HG02623 (cell line): ENCODE measurements at regions not wholly inside any gene's neighbourhood (a gene's known extent, or its start where the extent isn't known, plus 50 kb on each side); places are given as distances from the start of the nearest gene placed in this dataset.
"Not testable (repeated sequence)": the region's sequence is repeated elsewhere in the genome, so short reads cannot be mapped to it uniquely, and the experiment has no call there.

Experiments
- ATAC-seq: cut with Tn5 transposase; IDR thresholded peaks from one replicate; pipeline ENCODE4 v1.9.1; 2021; ENCODE audit warnings: moderate library complexity; ENCODE audit not compliant: unreplicated experiment

- ATAC-seq, result not testable (repeated sequence)
These were observed 318.5 kb downstream of the BCL2L11 start for GRCh38 chr2:111439237-111439636.

DNA sequence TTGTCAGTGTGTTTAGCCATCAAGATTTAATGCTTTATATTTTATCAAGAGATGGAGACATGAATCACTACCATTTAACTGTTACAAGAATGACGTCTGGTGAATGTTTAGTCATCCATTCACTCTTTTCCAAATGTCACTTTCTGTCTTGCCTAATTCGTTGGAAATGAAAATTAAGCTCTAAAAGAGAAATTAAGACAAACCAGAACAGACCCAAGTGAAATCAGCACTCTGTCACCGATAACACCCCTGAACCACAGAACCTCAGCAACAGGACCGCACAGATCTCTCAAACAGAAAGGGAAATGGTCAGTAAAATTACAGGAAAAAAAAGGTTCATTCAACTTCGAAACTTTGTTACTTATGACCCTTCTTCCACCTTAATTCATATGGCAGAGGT, 320.9 kb downstream of the BCL2L11 start:
- not testable (repeated sequence) for ATAC-seq

DNA sequence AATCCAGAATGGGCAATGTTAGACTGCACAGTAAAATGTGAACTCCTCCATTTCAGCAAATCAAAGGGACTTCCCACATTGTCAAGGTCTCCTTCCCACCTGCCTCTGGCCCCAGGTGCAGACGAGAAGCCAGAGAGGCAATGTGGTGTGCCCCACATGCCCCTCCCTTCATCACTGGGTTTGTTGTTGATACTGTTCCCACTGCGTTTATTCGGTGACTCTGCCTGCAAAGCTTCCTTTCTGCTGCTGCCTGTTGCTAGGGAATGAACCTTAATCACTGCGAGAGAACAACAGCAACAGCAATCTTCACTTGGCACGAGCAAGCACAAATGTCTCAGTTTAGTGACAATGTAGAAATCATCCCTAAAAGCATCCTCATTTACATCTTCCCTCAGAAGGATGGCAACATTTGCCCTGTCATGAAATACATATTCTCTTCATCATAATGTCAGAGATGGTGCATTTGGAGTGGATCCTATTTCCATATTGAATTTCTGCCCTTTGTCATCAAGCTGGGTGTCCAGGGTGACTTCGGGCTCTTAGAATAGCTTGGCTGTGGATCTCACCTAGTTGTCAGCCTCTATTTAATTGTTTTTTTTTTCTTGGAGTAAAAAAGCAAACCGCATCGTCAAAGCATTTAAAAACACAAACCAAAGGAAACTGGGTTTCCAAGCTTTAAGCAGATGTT, 322.2 kb downstream of the BCL2L11 start:
- ATAC-seq, result not testable (repeated sequence)

DNA sequence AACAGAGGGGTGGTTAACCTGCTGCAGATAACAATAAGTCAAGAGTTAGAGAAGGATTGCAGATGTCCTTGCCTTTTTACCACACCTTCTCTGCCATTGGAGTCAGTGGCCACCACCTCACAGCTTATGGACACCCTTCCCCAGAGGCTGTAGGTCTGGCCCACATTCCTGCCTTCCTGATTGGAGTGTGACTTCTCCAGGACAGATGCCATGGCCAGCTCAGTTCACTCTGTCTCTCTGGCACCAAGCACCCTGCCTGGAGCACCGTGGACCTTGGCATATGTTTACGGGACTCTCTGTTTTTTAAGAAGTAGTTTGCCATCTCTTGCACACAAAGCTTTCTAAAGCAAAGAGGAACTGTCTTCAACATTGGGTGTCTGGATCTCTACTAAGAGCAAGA, 323.8 kb downstream of the BCL2L11 start:
- ATAC-seq, result not testable (repeated sequence)

DNA sequence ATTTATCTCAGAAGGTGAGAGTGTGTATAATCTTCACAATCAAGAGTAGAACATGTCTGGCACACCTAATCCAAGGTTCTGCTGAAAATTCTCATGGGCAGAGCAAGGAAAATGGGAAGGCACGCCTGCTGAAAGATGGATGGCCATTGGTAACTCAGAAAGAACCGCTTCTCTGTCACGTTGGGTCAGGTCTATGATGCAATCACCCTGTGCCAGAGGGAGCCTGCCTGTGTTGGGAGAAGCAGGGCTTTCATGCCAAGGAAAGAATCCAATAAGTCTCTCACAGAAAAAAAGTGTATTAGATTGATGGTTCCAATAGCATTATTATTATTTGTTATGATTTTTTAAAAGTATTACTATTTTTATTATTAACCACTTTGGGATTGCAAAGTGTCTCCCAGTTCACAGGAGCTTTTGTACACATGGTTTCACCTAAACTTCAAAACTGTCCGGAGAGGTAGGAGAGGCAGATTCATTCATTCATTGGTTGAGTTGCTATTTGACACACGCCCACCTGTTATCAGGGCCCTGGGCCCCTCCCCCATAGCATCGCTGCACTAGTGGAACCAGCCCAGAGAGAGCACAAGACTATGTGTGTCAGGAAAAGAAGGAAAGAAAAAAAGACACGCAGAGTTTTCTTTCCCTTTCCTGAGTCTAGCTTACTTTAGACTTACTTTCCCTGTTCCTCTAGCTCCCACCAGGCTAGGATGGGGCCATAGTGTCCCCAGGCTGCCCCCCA, 324.6 kb downstream of the BCL2L11 start:
- ATAC-seq, result not testable (repeated sequence)

- not testable (repeated sequence) for ATAC-seq
These were observed 325.2 kb downstream of the BCL2L11 start for GRCh38 chr2:111445941-111446340.

DNA sequence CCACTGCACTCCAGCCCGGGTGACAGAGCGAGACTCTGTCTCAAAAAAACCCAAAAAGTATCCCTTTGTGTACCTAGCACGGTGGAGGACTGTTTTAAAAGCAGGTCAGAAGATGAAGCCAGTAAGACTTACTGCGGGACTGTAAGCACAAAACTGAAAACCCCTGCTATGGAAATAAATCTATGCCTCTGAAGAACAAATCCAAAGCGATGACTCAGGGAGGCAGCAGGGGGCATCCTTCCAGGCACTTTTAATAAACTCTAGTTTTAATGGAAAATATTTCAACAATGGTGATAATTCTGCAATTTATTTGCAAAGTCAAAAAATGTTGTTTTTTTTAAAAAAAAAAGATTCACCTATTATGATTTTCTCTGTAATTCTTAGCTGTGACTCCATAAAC, 326.8 kb downstream of the BCL2L11 start:
- not testable (repeated sequence) for ATAC-seq

GRCh38 chr2:111448796-111449195, 328.1 kb downstream of the BCL2L11 start:
- not testable (repeated sequence) for ATAC-seq

DNA sequence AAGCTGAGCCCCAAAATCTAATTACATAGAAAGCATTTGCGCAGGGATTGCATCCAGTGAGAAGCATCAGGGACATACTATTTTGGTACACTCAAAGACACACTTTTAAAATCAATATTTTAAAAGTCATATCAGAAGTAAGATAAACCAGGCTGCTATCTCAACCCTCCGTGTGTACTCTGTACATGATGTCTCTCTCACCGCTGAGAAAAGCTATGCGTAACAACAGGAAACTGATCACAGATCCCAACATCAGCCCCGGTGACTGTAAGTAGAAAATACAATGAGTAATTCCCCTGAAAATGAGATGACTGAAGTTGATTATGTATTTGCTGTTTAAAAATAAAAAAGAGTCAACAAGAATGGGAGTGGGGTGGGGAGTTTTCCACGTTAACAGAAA, 329.8 kb downstream of the BCL2L11 start:
- ATAC-seq, result not testable (repeated sequence)

GRCh38 chr2:111451692-111452199, 331.0 kb downstream of the BCL2L11 start:
- not testable (repeated sequence) for ATAC-seq

GRCh38 chr2:111452208-111452607, 331.5 kb downstream of the BCL2L11 start:
- ATAC-seq, result peak; percentile 62

DNA sequence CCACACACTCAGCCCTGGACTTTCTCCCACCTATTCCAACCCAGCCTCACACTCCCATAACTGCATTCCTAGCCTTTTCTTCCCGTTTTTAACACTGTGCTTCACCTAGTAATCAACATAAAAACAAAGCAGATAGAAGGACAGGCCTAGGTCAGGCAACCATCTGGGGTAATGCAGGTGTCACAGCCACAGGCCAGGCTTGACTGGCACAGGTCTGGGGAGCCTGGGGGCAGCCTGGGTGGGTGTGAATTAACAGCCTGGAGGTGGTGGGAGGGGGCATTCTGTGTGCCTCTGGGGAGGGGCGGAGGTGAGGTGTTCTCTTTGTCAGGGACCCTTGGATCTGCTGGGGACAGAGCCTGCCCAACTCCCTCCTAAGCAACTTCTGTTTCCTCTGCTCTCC, 332.6 kb downstream of the BCL2L11 start:
- ATAC-seq, result not testable (repeated sequence)

- not testable (repeated sequence) for ATAC-seq
These were observed 333.1 kb downstream of the BCL2L11 start for GRCh38 chr2:111453816-111454215.

- not testable (repeated sequence) for ATAC-seq
These were observed 333.7 kb downstream of the BCL2L11 start for GRCh38 chr2:111454404-111454803.

- ATAC-seq, result not testable (repeated sequence)
These were observed 334.6 kb downstream of the BCL2L11 start for GRCh38 chr2:111455016-111456015.

DNA sequence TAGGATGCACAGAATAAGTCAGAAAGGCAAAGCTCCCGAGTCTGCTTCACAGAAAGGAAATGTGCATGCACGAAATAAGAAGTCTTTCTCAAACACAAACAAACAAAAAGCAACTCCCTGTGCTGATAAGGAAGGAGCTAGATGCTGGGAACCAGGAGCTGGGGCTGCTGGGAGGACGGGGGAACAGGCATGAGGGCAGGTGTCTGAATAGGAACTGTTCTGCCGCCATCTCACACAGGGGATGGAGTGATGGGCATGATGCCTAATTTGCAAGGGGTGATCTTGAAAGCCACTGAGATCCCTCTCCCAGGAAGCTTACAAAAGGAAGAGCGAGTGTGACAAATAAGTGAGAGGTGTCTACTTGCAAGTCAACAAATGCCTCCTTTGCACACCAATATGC, 336.5 kb downstream of the BCL2L11 start:
- not testable (repeated sequence) for ATAC-seq

DNA sequence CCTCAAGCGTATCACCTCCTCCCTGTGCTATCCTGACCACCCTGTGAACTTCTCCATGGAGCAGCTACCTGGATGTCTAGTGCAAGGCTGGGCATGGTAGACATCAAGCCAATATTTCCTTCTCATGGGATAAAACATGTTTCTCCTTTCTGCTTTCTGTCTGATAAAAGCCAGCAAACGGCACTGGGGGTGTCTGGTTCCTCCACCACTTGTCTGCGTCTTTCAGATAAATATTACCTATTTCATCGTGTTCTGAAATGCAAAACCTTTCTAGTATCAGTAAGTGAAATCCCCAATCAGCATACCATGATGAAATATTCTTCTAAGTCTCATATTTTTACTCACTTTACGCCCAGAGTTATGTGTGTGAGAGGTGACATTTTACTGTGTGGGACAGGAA, 340.2 kb downstream of the BCL2L11 start:
- not testable (repeated sequence) for ATAC-seq

- not testable (repeated sequence) for ATAC-seq
These were observed 341.1 kb downstream of the BCL2L11 start for GRCh38 chr2:111461831-111462230.

GRCh38 chr2:111462572-111462971, 341.9 kb downstream of the BCL2L11 start:
- not testable (repeated sequence) for ATAC-seq

GRCh38 chr2:111463238-111463848, 342.6 kb downstream of the BCL2L11 start:
- ATAC-seq, result not testable (repeated sequence)
